Inferior parietal cortex (tissue), 1 donor: ENCODE measurements at regions not wholly inside any gene's neighbourhood (a gene's known extent, or its start where the extent isn't known, plus 50 kb on each side); places are given as distances from the start of the nearest gene placed in this dataset.
"Not testable (repeated sequence)": the region's sequence is repeated elsewhere in the genome, so short reads cannot be mapped to it uniquely, and the experiment has no call there.

ENCODE experiments used
- DNase-seq: peaks from one replicate; pipeline ENCODE4 v3.0.0-alpha.2; 2016; ENCODE audit errors: extremely low spot score

DNA sequence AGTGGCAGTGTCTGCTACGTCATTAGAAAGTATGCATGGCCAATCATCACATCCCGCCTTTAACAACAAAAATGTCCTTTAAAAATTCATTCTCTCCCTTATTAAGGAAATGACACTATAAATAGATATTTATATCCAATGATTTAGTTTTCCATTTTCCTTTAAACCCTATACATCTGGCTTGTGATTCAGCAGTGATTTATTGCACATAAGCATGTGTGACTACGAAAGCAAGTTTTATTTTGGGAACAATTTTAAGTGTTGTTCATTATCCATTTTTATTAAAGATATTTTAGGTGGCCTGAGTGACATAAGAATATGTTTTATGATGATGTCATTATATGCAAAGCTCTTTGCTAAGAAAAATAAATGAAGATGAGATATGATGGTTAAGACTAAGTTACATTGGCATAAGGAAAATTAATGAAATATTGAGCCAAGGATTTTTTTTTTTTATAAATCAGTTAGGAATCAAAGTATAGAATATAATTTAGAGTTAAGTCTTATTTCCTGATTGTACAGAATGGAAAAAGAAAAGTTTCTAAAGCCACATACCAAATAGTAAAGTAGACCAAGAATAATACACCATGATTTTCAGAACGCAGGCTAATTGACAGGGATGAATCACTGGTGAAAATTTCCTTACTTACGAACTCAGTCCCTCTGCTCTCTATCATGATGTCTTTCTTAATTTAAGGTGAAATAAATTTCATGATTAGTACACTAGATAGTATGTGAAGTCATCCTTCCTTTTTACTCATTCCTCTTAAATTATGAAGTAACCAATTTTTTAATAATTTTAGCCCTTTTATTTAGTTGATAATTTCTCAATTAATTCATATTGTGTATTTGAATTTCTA is 822.4 kb downstream of the FAT4 start:
- DNase-seq: no peak

- no peak for DNase-seq
Measured at GRCh38 chr4:126137782-126138170, 823.0 kb downstream of the FAT4 start.

DNA sequence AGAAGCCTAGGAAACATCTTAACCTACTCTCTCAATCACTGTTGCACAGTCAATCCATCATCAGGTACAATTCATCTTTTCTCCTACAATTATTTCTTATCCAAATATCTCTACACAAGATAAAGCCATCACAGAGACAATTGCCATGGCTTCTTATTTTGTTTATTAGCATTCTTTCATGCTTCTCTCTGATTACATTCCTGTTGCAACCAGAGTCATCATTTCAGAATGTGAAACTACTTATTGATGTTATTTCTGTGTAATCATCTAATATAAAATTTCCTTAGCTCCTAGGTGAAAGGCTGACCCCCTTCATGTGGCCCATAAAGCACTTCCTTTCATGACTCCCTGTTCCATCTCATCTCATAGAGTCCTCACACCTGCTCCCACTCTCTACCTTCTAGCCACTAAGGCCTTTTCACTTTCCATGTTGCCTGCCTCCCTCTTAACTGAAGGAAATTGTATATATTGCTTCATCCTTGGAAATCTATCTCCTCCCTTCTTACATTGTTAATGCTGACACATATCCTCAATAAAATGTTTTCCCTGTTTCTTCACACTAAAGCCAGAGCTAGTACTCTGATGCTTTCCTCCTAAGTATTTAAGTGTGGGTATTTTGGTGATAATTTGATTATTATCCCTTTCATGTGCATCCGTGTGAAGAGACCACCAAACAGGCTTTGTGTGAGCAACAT is 829.9 kb downstream of the FAT4 start:
- no peak for DNase-seq

DNA sequence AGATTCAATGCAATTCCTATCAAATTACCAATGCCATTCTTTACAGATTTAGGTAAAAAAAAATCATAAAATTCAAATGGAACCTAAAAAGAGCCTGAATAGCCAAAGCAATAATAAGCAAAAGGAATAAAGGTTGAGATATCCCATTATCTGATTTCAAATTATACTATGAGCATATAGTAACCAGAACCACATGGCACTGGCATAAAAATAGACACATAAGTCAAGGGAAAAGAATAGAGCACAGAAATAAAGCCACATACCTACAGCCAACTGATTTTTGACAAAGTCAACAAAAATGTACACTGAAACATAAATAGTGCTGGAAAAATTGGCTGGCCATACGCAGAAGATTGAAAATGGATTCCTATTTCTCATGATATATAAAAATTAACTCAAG is 853.7 kb downstream of the FAT4 start:
- no peak for DNase-seq

GRCh38 chr4:126172126-126172525 is 857.4 kb downstream of the FAT4 start:
- DNase-seq: no peak

DNA sequence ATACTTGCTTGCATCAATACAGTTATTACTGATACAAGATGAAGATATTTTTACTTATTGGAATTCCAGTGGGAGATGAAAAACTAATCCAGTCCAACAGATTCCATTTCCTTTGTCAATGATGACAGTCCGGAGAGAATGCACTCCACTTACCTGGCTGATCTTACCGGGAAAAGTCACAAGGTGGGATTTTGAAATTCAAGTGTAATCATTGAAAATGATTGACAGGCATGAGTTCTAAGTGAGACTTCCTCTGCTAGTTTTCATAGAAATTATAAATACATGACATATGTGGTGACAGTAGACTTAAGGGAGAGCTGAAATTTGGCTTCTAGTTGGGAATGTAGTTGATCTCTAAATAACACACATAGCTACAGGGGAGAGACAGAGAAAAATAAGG is 859.9 kb downstream of the FAT4 start:
- no peak for DNase-seq

GRCh38 chr4:126180642-126181041 is 865.9 kb downstream of the FAT4 start:
- no peak for DNase-seq

GRCh38 chr4:126182336-126182735 is 867.6 kb downstream of the FAT4 start:
- no peak for DNase-seq

GRCh38 chr4:126182786-126183185 is 868.0 kb downstream of the FAT4 start:
- DNase-seq: no peak

GRCh38 chr4:126183206-126183605 is 868.5 kb downstream of the FAT4 start:
- DNase-seq: no peak

- DNase-seq: no peak
Measured at GRCh38 chr4:126191536-126191935, 876.8 kb downstream of the FAT4 start.

DNA sequence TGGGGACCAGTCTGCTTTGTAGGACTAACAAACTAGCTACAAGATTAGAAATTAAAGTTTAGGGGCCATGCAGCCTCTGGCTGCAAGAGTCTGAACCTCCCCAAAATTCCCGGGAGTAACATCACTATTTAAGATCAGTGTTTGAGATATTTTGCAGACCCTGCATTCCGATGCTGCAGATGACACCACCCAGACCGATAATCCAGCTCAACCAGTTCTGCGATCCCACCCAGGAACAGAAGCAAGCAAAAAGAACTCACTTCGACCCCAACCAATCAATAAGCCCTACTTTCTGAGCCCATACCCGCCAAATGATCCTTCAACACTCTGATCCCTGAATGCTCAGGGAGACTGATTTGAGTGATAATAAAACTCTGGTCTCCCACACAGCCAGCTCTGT is 877.8 kb downstream of the FAT4 start:
- DNase-seq: no peak

- not testable (repeated sequence) for DNase-seq
Measured at GRCh38 chr4:126201251-126202138, 886.7 kb downstream of the FAT4 start.

- DNase-seq: no peak
Measured at GRCh38 chr4:126202226-126202625, 887.5 kb downstream of the FAT4 start.

GRCh38 chr4:126207910-126208309 is 893.2 kb downstream of the FAT4 start:
- DNase-seq: no peak

DNA sequence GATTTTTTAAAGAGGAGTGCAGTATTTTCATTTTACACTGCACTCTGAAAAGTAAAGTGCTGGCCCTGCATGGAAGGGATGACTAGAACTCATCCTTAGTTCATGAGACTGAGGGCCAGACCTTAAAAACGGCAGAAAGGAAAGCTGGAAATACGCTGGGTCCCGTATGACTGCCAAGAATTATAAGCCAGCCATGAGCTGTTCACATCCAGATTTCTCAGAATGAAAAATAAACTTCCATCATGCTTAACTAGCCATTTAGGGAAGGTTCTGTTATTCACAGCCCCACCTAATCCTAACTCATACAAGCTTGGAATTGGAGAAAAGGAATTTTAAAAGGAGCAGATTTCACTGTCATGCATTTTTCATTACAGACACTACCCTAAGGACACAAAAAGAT is 894.4 kb downstream of the FAT4 start:
- no peak for DNase-seq

DNA sequence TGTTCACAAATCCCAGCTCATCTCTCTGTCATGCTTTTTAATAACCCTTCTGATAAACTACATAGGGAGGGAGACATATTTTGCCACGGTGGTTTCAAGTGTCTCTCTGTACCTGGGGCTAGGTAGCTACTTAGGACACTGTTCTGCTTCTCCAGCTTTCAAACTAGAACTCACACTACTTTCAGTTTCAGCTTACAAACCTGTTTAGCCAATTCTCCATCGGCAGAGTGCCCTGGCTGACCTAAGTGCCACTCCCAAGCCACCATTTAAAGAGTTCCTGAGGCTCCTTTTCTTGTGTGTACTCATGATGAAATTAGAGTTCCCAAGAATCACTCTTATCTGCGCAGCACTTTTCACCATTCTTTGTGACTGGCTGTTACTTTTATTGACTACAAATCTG is 899.2 kb downstream of the FAT4 start:
- DNase-seq: no peak

DNA sequence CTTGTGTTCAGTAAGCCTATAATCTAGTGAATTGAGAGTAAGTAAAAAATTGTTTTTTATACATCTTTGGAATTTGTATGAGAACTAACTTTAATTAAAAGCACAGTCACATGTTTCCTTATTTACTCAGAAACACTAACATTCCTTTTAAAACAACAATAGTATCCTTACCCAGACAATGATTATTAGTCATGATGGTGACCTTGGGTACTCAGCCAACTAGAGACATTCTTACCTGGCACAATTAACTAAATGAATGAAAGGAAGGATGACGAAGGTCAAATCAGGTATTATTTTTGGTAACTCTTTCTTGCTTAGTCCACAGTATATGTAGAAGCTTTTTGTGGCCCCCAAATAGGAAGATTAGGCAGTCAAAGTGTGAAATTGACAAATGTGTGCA is 901.0 kb downstream of the FAT4 start:
- DNase-seq: no peak

- no peak for DNase-seq
Measured at GRCh38 chr4:126216611-126217010, 901.9 kb downstream of the FAT4 start.

DNA sequence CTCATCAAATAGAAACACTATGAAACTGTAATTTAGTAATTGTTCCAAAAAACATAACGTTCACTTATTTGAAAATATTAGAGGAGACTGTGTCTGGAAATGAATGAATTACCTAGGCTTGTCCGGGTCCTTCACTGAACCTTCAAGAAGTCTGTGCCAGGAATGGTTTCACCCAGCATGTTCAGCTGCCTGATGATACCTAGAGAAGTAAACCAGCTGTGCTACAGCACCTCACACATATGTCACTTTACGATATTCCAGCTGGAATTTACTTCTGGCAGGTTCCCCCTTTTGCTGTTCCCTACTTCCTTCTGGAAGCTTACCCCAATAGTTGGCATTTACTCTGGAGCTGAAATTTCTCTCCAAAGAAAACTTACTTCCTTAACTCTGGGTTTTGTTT is 906.5 kb downstream of the FAT4 start:
- no peak for DNase-seq

GRCh38 chr4:126221717-126222340 is 907.1 kb downstream of the FAT4 start:
- no peak for DNase-seq
